ENCODE measurements at regions not wholly inside any gene's neighbourhood (a gene's known extent, or its start where the extent isn't known, plus 50 kb on each side); places are given as distances from the start of the nearest gene placed in this dataset.

DNA sequence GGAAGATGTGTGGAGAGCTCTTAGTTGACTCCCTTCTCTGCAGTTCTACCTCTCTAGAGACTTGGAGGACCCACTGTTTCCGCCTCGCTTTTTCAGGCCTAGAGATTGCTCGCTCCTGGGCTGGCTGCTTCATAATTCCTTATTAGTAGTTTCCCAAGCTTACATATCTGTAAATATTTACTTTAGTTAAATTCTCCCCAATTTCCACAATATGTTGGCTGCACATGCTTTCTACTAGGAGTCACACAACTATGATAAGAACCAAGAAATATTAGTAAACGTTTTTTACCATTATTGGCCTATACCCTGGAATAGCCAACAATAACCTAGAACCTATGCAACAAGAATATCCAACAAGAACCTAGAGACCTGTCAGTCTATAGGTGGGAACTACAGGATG lies 129.0 kb upstream of the RUNX1 start:
- TF ChIP-seq, protein P1, sequence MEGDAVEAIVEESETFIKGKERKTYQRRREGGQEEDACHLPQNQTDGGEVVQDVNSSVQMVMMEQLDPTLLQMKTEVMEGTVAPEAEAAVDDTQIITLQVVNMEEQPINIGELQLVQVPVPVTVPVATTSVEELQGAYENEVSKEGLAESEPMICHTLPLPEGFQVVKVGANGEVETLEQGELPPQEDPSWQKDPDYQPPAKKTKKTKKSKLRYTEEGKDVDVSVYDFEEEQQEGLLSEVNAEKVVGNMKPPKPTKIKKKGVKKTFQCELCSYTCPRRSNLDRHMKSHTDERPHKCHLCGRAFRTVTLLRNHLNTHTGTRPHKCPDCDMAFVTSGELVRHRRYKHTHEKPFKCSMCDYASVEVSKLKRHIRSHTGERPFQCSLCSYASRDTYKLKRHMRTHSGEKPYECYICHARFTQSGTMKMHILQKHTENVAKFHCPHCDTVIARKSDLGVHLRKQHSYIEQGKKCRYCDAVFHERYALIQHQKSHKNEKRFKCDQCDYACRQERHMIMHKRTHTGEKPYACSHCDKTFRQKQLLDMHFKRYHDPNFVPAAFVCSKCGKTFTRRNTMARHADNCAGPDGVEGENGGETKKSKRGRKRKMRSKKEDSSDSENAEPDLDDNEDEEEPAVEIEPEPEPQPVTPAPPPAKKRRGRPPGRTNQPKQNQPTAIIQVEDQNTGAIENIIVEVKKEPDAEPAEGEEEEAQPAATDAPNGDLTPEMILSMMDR (IDR thresholded peaks at IDR 0.05) = no peak
- TF ChIP-seq POLR2AphosphoS5 (IDR thresholded peaks at IDR 0.05) (no peak), EP300 (IDR thresholded peaks at IDR 0.05) (no peak)

All from suprapubic skin (tissue), 4 donors.